H1 (cell line): ENCODE measurements at regions not wholly inside any gene's neighbourhood (a gene's known extent, or its start where the extent isn't known, plus 50 kb on each side); places are given as distances from the start of the nearest gene placed in this dataset.

Experiments
- CTCF ChIA-PET: fragments of 300-600 bp; sonication (Branson Sonifier 250); formaldehyde crosslinking; loops from one replicate; lab custom pipeline; 2021; ENCODE audit not compliant: partially characterized antibody; lab: Charles Lee
- POLR2A ChIA-PET: fragments of 300-600 bp; sonication (Branson Sonifier 250); formaldehyde crosslinking; loops from one replicate; lab custom pipeline; 2021; ENCODE audit warnings: inconsistent platforms; ENCODE audit not compliant: partially characterized antibody; lab: Charles Lee
- DNase-seq, 2 experiments: peaks; one replicate each; pipeline versions ENCODE4 v3.0.0 to v3.0.0-alpha.2; 2010 to 2022; ENCODE audit warnings: low spot score in 2 of 2, low read depth in 1 of 2, mixed read lengths in 1 of 2
- FAIRE-seq: peaks from 2 replicates; lab custom pipeline; 2011; peaks lifted over from hg19 to GRCh38; lab: Jason Lieb, UNC
- H2AFZ ChIP-seq: 2 replicates; pipeline ENCODE4 v1.8.1; 2012; ENCODE audit warnings: low read length, inconsistent platforms
- H2AK5ac ChIP-seq: 2 replicates; pipeline ENCODE4 v1.6.1; 2013; ENCODE audit warnings: low read depth, low read length
- H2BK120ac ChIP-seq: replicated peaks from 2 replicates; pipeline ENCODE3; 2013; ENCODE audit warnings: low read depth, low read length, inconsistent platforms
- H2BK12ac ChIP-seq: 2 replicates; pipeline ENCODE4 v1.6.1; 2013; ENCODE audit warnings: low read depth, low read length
- H2BK15ac ChIP-seq: 2 replicates; pipeline ENCODE4 v1.6.1; 2013; ENCODE audit warnings: low read length
- H2BK20ac ChIP-seq: 2 replicates; pipeline ENCODE4 v1.6.1; 2013; ENCODE audit warnings: low read length
- H2BK5ac ChIP-seq: 2 replicates; pipeline ENCODE4 v1.6.1; 2013; ENCODE audit warnings: low read depth, low read length
- H3K14ac ChIP-seq: 2 replicates; pipeline ENCODE4 v1.6.1; 2013; ENCODE audit warnings: inconsistent platforms; ENCODE audit not compliant: insufficient read length
- H3K18ac ChIP-seq: 2 replicates; pipeline ENCODE4 v1.6.1; 2013; ENCODE audit warnings: low read length; ENCODE audit errors: extremely low read depth
- H3K23ac ChIP-seq: 2 replicates; pipeline ENCODE4 v1.6.1; 2013; ENCODE audit warnings: inconsistent platforms; ENCODE audit not compliant: insufficient read length
- H3K23me2 ChIP-seq: 2 replicates; pipeline ENCODE4 v1.6.1; 2013; ENCODE audit warnings: low read depth, low read length
- H3K27ac ChIP-seq: 2 replicates; pipeline ENCODE4 v1.6.1; 2011; ENCODE audit warnings: low read depth, low read length, inconsistent platforms
- H3K27me3 ChIP-seq, 4 experiments: replicated peaks in 1 of 4; 1 replicate in 1 of 4; 2 replicates in 3 of 4; pipeline versions ENCODE4 v1.6.1 to v1.8.1; 2011 to 2013; ENCODE audit warnings: low read length in 3 of 4, mild to moderate bottlenecking in 3 of 4, inconsistent platforms in 2 of 4, mixed read lengths in 2 of 4, moderate library complexity in 1 of 4; ENCODE audit not compliant: control insufficient read depth in 3 of 4, insufficient read depth in 3 of 4; ENCODE audit errors: extremely low read depth in 1 of 4
- H3K36me3 ChIP-seq, 4 experiments: 2 replicates each; pipeline versions ENCODE4 v1.6.1 to v1.8.1; 2011 to 2013; ENCODE audit warnings: mild to moderate bottlenecking in 4 of 4, low read length in 3 of 4, moderate library complexity in 2 of 4, control low read depth in 1 of 4, inconsistent platforms in 1 of 4; ENCODE audit not compliant: insufficient read depth in 4 of 4, control insufficient read depth in 2 of 4
- H3K4ac ChIP-seq: replicated peaks from 2 replicates; pipeline ENCODE3; 2013; ENCODE audit warnings: low read length, low read depth, mixed read lengths, inconsistent platforms; ENCODE audit not compliant: insufficient read length
- H3K4me1 ChIP-seq, 4 experiments: replicated peaks in 1 of 4; 1 replicate in 1 of 4; 2 replicates in 3 of 4; pipeline versions ENCODE4 v1.6.1 to v1.8.1; 2011 to 2013; ENCODE audit warnings: low read length in 3 of 4, inconsistent platforms in 2 of 4, mixed read lengths in 1 of 4; ENCODE audit not compliant: insufficient read depth in 4 of 4, control insufficient read depth in 3 of 4
- H3K4me2 ChIP-seq, 2 experiments: 2 replicates each; pipeline versions ENCODE4 v1.6.1 to v1.8.1; 2011 to 2013; ENCODE audit warnings: low read depth in 2 of 2, low read length in 2 of 2, control low read depth in 1 of 2, inconsistent platforms in 1 of 2, mild to moderate bottlenecking in 1 of 2; ENCODE audit not compliant: insufficient read depth in 1 of 2
- H3K4me3 ChIP-seq, 4 experiments: fragments of 200-600, 300-600 bp in 1 of 4; sonication (generic), shearing (Covaris generic), sonication (Bioruptor Twin) in 1 of 4; 2 replicates each; pipeline versions ENCODE4 v1.5.1 to v1.8.1; 2011 to 2016; ENCODE audit warnings: low read length in 4 of 4, low read depth in 3 of 4, control low read depth in 2 of 4, inconsistent platforms in 2 of 4, mild to moderate bottlenecking in 2 of 4, mixed read lengths in 1 of 4, moderate library complexity in 1 of 4; ENCODE audit not compliant: insufficient read depth in 2 of 4; ENCODE audit errors: extremely low read depth in 1 of 4
- H3K56ac ChIP-seq: replicated peaks from 2 replicates; pipeline ENCODE3; 2013; ENCODE audit warnings: low read depth, mild to moderate bottlenecking, mixed read lengths, low read length, inconsistent platforms; ENCODE audit not compliant: insufficient read length
- H3K79me1 ChIP-seq: 2 replicates; pipeline ENCODE4 v1.6.1; 2013; ENCODE audit warnings: low read depth, low read length, control low read depth
- H3K79me2 ChIP-seq, 2 experiments: 2 replicates each; pipeline versions ENCODE4 v1.6.1 to v1.8.1; 2012 to 2013; ENCODE audit warnings: low read length in 2 of 2, mild to moderate bottlenecking in 2 of 2, inconsistent platforms in 1 of 2; ENCODE audit not compliant: insufficient read depth in 2 of 2, control insufficient read depth in 1 of 2
- H3K9ac ChIP-seq, 4 experiments: replicated peaks in 1 of 4; 1 replicate in 1 of 4; 2 replicates in 3 of 4; pipeline versions ENCODE4 v1.6.1 to v1.8.1; 2011 to 2013; ENCODE audit warnings: low read depth in 3 of 4, low read length in 3 of 4, control low read depth in 2 of 4, mild to moderate bottlenecking in 2 of 4, moderate library complexity in 2 of 4, inconsistent platforms in 1 of 4; ENCODE audit errors: extremely low read depth in 1 of 4
- H3K9me3 ChIP-seq, 2 experiments: 2 replicates each; pipeline versions ENCODE4 v1.6.1 to v1.8.1; 2012 to 2013; ENCODE audit warnings: mild to moderate bottlenecking in 2 of 2, moderate library complexity in 2 of 2, control low read depth in 1 of 2, inconsistent platforms in 1 of 2, low read depth in 1 of 2, low read length in 1 of 2, mixed read lengths in 1 of 2; ENCODE audit not compliant: insufficient read depth in 2 of 2
- H4K20me1 ChIP-seq, 2 experiments: replicated peaks in 1 of 2; 2 replicates each; pipeline versions ENCODE3 to v1.8.1; 2011 to 2013; ENCODE audit warnings: inconsistent platforms in 2 of 2, low read length in 2 of 2, mild to moderate bottlenecking in 1 of 2; ENCODE audit not compliant: insufficient read depth in 2 of 2, control insufficient read depth in 1 of 2
- H4K5ac ChIP-seq: 2 replicates; pipeline ENCODE4 v1.6.1; 2013; ENCODE audit warnings: low read length, low read depth, mixed read lengths, inconsistent platforms; ENCODE audit not compliant: insufficient read length
- H4K8ac ChIP-seq: 2 replicates; pipeline ENCODE4 v1.8.0; 2013; ENCODE audit warnings: mild to moderate bottlenecking, moderate library complexity, low read length, inconsistent platforms; ENCODE audit not compliant: insufficient read depth; ENCODE audit errors: extremely low read depth
- H4K91ac ChIP-seq: replicated peaks from 2 replicates; pipeline ENCODE3; 2013; ENCODE audit warnings: low read length, mixed read lengths, inconsistent platforms; ENCODE audit not compliant: insufficient read length
- BACH1 ChIP-seq: IDR thresholded peaks from 2 replicates; pipeline ENCODE4 v1.6.1; 2012; ENCODE audit warnings: low read length, improper control_type of control experiment
- CREB1 ChIP-seq: IDR thresholded peaks from 2 replicates; pipeline ENCODE4 v1.6.1; 2012; ENCODE audit warnings: inconsistent platforms
- HDAC2 ChIP-seq, 2 experiments: fragments of 300-600 bp in 1 of 2; sonication (generic) in 1 of 2; IDR thresholded peaks; 2 replicates each; pipeline ENCODE4 v1.6.1; 2011 to 2012; ENCODE audit warnings: low read depth in 2 of 2, low read length in 2 of 2, mild to moderate bottlenecking in 2 of 2, moderate library complexity in 2 of 2, borderline replicate concordance in 1 of 2, inconsistent platforms in 1 of 2
- POLR2AphosphoS5 ChIP-seq: IDR thresholded peaks from 2 replicates; pipeline ENCODE4 v1.6.1; 2011; ENCODE audit warnings: low read depth, low read length
- POU5F1 ChIP-seq: IDR thresholded peaks from 2 replicates; pipeline ENCODE4 v1.6.1; 2011; ENCODE audit warnings: low read depth, mild to moderate bottlenecking, low read length, moderate library complexity
- RNF2 ChIP-seq: fragments of 200-900, 300-1000 bp; sonication (generic); IDR thresholded peaks from 2 replicates; pipeline ENCODE4 v1.7.1; 2016; ENCODE audit warnings: borderline replicate concordance, low read depth, mild to moderate bottlenecking, antibody characterized with exemption, low read length; ENCODE audit not compliant: poor library complexity, severe bottlenecking; ENCODE audit errors: missing control alignments
- SRF ChIP-seq: IDR thresholded peaks from 2 replicates; pipeline ENCODE4 v1.6.1; 2011; ENCODE audit warnings: mild to moderate bottlenecking, low read depth, low read length, moderate library complexity
- SUZ12 ChIP-seq: fragments of 200-600 bp; sonication (generic); IDR thresholded peaks from 2 replicates; pipeline ENCODE4 v1.6.1; 2012; ENCODE audit warnings: mild to moderate bottlenecking, inconsistent platforms, low read length, moderate library complexity, mixed read lengths
- TAF1 ChIP-seq: IDR thresholded peaks from 2 replicates; pipeline ENCODE4 v1.6.1; 2011; ENCODE audit warnings: mild to moderate bottlenecking, low read depth, low read length
- WGBS, 2 experiments: shearing (Covaris generic) in 1 of 2; methylation state at CpG; one replicate each; pipeline versions ENCODE4 v1.1.6 to v1.1.7; 2013 to 2015; ENCODE audit warnings: low lambda C conversion rate in 2 of 2, mixed read lengths in 2 of 2, inconsistent platforms in 1 of 2, low coverage in 1 of 2, missing lambda C conversion rate in 1 of 2; ENCODE audit not compliant: insufficient replicate concordance in 2 of 2, insufficient coverage in 1 of 2, insufficient read length in 1 of 2; ENCODE audit errors: extremely low coverage in 1 of 2, missing lambda C conversion rate in 1 of 2; 5-methylcytosine and 5-hydroxymethylcytosine counted together

DNA sequence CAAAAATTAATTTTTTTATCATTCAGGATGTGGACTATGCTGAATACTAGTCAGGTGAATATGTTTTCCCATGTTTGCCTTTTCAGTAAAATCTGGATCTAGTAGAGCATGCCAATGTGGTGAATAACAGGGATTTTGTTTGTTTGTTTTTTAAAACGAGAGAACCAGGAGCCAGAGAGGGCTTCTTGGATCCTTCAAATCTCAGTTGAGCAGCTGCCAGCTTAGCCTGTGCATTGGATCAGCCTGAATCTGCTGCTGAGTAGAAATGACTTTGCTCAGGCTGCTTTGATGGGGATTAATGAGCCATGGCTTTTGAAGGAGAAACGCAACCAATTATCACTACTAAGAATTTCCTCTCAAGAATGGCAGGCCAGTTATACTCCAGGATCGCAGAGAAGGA, 493.8 kb downstream of the ARL4A start:
- 87% methylated on average over 3 of the region's 3 CpGs; no CpG with 5 or more reads in 1 of the 2 experiments for WGBS, 2 experiments
- Histone ChIP-seq H3K36me3 (no peaks in the 10 kb centered on the region), H2BK15ac (no peak overlapping the region), H3K4me1 (no peaks in the 10 kb centered on the region), H3K23ac (no peak overlapping the region), H3K27me3 (no peaks in the 10 kb centered on the region), H4K91ac (no peak overlapping the region), H3K56ac (no peak overlapping the region), H2BK20ac (no peak overlapping the region), H4K8ac (no peak overlapping the region), H3K18ac (no peak overlapping the region), H3K23me2 (no peaks in the 10 kb centered on the region), H3K79me1 (no peaks in the 10 kb centered on the region), H3K27ac (no peak overlapping the region), H4K20me1 (no peaks in the 10 kb centered on the region), H3K14ac (no peak overlapping the region), H3K4me3 (no peak overlapping the region)
- FAIRE-seq, result no peak
- no peak for TF ChIP-seq HDAC2 (IDR thresholded peaks at IDR 0.05; ENCODE audit: borderline replicate concordance in 1 of 2, low read depth in 2 of 2, low read length in 2 of 2)
- TF ChIP-seq RNF2, result no peak
- no peak for TF ChIP-seq POU5F1
- no peak for TF ChIP-seq SUZ12
- TF ChIP-seq POLR2AphosphoS5, result no peak
- no peak for TF ChIP-seq CREB1
- TF ChIP-seq TAF1, result no peak
- TF ChIP-seq SRF, result no peak
- no peak for TF ChIP-seq BACH1
- TF ChIP-seq, all 59 proteins: peak for 0
- no peaks in the 10 kb centered on the region for H3K79me2 ChIP-seq
- H4K5ac ChIP-seq, result no peak overlapping the region
- no peak overlapping the region for H2AK5ac ChIP-seq
- no peak overlapping the region for H2BK120ac ChIP-seq
- DNase-seq, result no peak
- no peak overlapping the region for H3K4ac ChIP-seq
- H3K9me3 ChIP-seq, result no peaks in the 10 kb centered on the region
- H2BK12ac ChIP-seq, result no peak overlapping the region
- H3K4me2 ChIP-seq, result no peak overlapping the region
- H2BK5ac ChIP-seq, result no peak overlapping the region
- CTCF ChIA-PET, result interaction anchor here (2.4 kb wide), 1 partner anchor 494 kb away, joined by 7 read pairs; the partner anchor contains the start of gene ARL4A
- H2AFZ ChIP-seq, result no peak overlapping the region
- POLR2A ChIA-PET, result no interaction called here
- no peak overlapping the region for H3K9ac ChIP-seq
